SK-N-SH treated with all-trans-retinoic acid at 6 μM for 48 hours (cell line): ENCODE measurements at regions not wholly inside any gene's neighbourhood (a gene's known extent, or its start where the extent isn't known, plus 50 kb on each side); places are given as distances from the start of the nearest gene placed in this dataset.

ENCODE experiments used
- ATAC-seq: fragments of 200-7000 bp; cut with Tn5 transposase; 3 replicates; pipeline ENCODE4 v1.9.1; 2020; ENCODE audit warnings: mild to moderate bottlenecking, moderate library complexity
- ARNTL ChIP-seq: fragments of 450-650 bp; formaldehyde crosslinking; IDR thresholded peaks from 2 replicates; pipeline ENCODE4 v1.5.0; 2020; ENCODE audit warnings: low read depth, mild to moderate bottlenecking, moderate library complexity, borderline replicate concordance
- CSDC2 ChIP-seq: fragments of 250-450 bp; sonication (Bioruptor Pico); IDR thresholded peaks from 2 replicates; pipeline ENCODE4 v1.5.0; 2020; ENCODE audit warnings: mild to moderate bottlenecking, moderate library complexity
- ESRRG ChIP-seq: fragments of 250-450 bp; sonication (Bioruptor Pico); IDR thresholded peaks from 2 replicates; pipeline ENCODE4 v1.6.1; 2021; ENCODE audit warnings: mild to moderate bottlenecking
- ISL1 ChIP-seq: fragments of 250-450 bp; sonication (Bioruptor Pico); IDR thresholded peaks from 2 replicates; pipeline ENCODE4 v2.1.2; 2022; ENCODE audit warnings: mild to moderate bottlenecking, moderate library complexity
- POU6F1 ChIP-seq: fragments of 250-450 bp; sonication (Bioruptor Pico); IDR thresholded peaks from 2 replicates; pipeline ENCODE4 v1.8.0; 2021; ENCODE audit warnings: low read depth, mild to moderate bottlenecking, moderate library complexity, borderline replicate concordance
- PPARA ChIP-seq: fragments of 250-450 bp; sonication (Bioruptor Pico); IDR thresholded peaks from 2 replicates; pipeline ENCODE4 v1.5.0; 2020; ENCODE audit warnings: mild to moderate bottlenecking, borderline replicate concordance
- RARB ChIP-seq: fragments of 250-450 bp; sonication (Bioruptor Pico); IDR thresholded peaks from 2 replicates; pipeline ENCODE4 v1.8.0; 2021; ENCODE audit warnings: mild to moderate bottlenecking, moderate library complexity
- TCF4 ChIP-seq: fragments of 250-450 bp; sonication (Bioruptor Pico); IDR thresholded peaks from 2 replicates; pipeline ENCODE4 v1.8.0; 2021; ENCODE audit warnings: mild to moderate bottlenecking, moderate library complexity, borderline replicate concordance
- TOX ChIP-seq: fragments of 250-450 bp; sonication (Bioruptor Pico); IDR thresholded peaks from 2 replicates; pipeline ENCODE4 v1.8.0; 2021; ENCODE audit warnings: mild to moderate bottlenecking, moderate library complexity, borderline replicate concordance
- TSHZ2 ChIP-seq: fragments of 250-450 bp; sonication (Bioruptor Pico); IDR thresholded peaks from 2 replicates; pipeline ENCODE4 v1.5.0; 2020; ENCODE audit warnings: mild to moderate bottlenecking, moderate library complexity
- ZC3H10 ChIP-seq: fragments of 250-450 bp; sonication (Bioruptor Pico); IDR thresholded peaks from 2 replicates; pipeline ENCODE4 v1.5.1; 2021; ENCODE audit warnings: mild to moderate bottlenecking, moderate library complexity
- ZFP3 ChIP-seq: fragments of 250-450 bp; sonication (Bioruptor Pico); IDR thresholded peaks from 2 replicates; pipeline ENCODE4 v1.5.0; 2020; ENCODE audit warnings: mild to moderate bottlenecking, moderate library complexity
- ZFP30 ChIP-seq: fragments of 450-650 bp; formaldehyde crosslinking; IDR thresholded peaks from 2 replicates; pipeline ENCODE4 v1.5.0; 2022; ENCODE audit warnings: mild to moderate bottlenecking, moderate library complexity
- ZNF70 ChIP-seq: fragments of 450-650 bp; formaldehyde crosslinking; IDR thresholded peaks from 2 replicates; pipeline ENCODE4 v1.5.0; 2020; ENCODE audit warnings: mild to moderate bottlenecking, moderate library complexity
- ZNF8 ChIP-seq: fragments of 450-650 bp; formaldehyde crosslinking; IDR thresholded peaks from 2 replicates; pipeline ENCODE4 v1.5.0; 2020; ENCODE audit warnings: mild to moderate bottlenecking, moderate library complexity
- TF ChIP-seq, protein P1 (sequence below): fragments of 250-450 bp; sonication (Bioruptor Pico); IDR thresholded peaks from 2 replicates; pipeline ENCODE4 v1.5.1; 2020; ENCODE audit warnings: low read depth, mild to moderate bottlenecking, moderate library complexity
- TF ChIP-seq, protein P2 (sequence below): fragments of 250-450 bp; sonication (Bioruptor Pico); IDR thresholded peaks from 2 replicates; pipeline ENCODE4 v1.8.0; 2020; ENCODE audit warnings: mild to moderate bottlenecking, moderate library complexity, borderline replicate concordance
- TF ChIP-seq, protein P3 (sequence below): fragments of 250-450 bp; sonication (Bioruptor Pico); IDR thresholded peaks from 2 replicates; pipeline ENCODE4 v1.5.1; 2021; ENCODE audit warnings: mild to moderate bottlenecking, moderate library complexity

DNA sequence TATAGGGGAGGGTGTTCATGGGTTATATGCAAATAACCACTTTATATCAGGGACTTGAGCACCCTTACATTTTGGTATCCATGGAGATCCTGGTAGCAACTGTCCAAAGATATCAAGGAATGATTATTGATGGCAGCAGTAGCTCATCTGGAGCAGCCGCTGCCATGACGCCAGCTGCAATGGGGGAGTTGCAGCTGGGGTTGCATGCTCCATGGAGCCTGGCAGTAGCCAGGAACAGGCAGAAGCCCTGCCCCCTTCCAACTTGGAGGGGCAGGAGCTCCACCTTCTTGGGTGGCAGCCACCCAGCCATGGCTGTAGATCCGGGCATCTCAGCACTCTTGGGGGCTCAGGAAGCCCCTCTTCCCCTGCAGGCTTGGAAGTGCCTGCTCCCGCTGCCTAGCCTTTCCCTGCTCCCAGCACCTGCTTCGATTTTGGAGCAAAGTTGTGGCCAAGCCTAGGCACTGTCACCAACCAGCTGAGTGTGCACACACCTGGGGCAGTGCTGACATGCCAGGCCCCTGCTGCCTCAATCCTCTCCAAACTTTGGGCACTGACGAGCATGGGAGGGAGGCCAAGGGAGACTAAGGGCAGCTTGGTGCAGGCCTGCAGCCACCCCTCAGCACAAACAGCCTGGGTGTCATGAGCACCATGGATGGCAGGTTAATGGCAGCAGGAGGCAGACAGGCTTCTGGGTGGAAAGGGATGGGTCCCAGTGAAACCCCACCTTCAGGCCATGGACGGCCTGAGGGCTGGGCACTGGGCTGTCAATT, 235.6 kb upstream of the CSNK1A1L start (continued):
- TF ChIP-seq TSHZ2 (CRISPR knock-in tag) (no peak), ZFP3 (CRISPR knock-in tag) (no peak), ZNF70 (CRISPR knock-in tag) (no peak)
- TF ChIP-seq, protein P1, sequence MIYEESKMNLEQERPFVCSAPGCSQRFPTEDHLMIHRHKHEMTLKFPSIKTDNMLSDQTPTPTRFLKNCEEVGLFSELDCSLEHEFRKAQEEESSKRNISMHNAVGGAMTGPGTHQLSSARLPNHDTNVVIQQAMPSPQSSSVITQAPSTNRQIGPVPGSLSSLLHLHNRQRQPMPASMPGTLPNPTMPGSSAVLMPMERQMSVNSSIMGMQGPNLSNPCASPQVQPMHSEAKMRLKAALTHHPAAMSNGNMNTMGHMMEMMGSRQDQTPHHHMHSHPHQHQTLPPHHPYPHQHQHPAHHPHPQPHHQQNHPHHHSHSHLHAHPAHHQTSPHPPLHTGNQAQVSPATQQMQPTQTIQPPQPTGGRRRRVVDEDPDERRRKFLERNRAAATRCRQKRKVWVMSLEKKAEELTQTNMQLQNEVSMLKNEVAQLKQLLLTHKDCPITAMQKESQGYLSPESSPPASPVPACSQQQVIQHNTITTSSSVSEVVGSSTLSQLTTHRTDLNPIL (CRISPR knock-in tag) = no peak

DNA sequence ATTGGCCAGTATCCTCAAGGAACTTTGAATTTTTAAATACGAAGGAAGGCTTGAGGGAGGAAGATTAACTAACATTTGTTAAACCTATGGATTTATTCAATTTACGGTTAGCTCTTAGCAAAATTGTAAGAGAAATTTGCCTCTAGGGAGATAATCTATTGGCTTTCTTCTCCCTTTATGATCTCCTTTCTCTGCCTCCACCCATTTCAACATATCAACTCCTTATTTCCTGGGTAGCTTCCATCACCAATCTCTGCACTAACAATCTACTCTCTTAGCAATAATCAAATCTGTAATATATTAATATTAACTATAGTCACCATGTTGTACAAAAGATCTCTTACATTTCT, 233.9 kb upstream of the CSNK1A1L start:
- ATAC-seq = no peak
- TF ChIP-seq ZFP30 = no peak
- TF ChIP-seq ESRRG (CRISPR knock-in tag) = no peak
- TF ChIP-seq, protein P2, sequence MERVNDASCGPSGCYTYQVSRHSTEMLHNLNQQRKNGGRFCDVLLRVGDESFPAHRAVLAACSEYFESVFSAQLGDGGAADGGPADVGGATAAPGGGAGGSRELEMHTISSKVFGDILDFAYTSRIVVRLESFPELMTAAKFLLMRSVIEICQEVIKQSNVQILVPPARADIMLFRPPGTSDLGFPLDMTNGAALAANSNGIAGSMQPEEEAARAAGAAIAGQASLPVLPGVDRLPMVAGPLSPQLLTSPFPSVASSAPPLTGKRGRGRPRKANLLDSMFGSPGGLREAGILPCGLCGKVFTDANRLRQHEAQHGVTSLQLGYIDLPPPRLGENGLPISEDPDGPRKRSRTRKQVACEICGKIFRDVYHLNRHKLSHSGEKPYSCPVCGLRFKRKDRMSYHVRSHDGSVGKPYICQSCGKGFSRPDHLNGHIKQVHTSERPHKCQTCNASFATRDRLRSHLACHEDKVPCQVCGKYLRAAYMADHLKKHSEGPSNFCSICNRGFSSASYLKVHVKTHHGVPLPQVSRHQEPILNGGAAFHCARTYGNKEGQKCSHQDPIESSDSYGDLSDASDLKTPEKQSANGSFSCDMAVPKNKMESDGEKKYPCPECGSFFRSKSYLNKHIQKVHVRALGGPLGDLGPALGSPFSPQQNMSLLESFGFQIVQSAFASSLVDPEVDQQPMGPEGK = no peak
- TF ChIP-seq, protein P3, sequence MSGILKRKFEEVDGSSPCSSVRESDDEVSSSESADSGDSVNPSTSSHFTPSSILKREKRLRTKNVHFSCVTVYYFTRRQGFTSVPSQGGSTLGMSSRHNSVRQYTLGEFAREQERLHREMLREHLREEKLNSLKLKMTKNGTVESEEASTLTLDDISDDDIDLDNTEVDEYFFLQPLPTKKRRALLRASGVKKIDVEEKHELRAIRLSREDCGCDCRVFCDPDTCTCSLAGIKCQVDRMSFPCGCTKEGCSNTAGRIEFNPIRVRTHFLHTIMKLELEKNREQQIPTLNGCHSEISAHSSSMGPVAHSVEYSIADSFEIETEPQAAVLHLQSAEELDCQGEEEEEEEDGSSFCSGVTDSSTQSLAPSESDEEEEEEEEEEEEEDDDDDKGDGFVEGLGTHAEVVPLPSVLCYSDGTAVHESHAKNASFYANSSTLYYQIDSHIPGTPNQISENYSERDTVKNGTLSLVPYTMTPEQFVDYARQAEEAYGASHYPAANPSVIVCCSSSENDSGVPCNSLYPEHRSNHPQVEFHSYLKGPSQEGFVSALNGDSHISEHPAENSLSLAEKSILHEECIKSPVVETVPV (CRISPR knock-in tag) = no peak
- no peak for TF ChIP-seq TOX (CRISPR knock-in tag)
- no peak for TF ChIP-seq ARNTL (CRISPR knock-in tag)
- no peak for TF ChIP-seq ISL1 (CRISPR knock-in tag)

GRCh38 chr13:37338726-37339385, 233.4 kb upstream of the CSNK1A1L start:
- ATAC-seq = no peak
- TF ChIP-seq, protein P3 (CRISPR knock-in tag) = no peak
- TF ChIP-seq POU6F1 (no peak), ZNF8 (CRISPR knock-in tag) (no peak), TSHZ2 (CRISPR knock-in tag) (no peak), ISL1 (CRISPR knock-in tag) (no peak), RARB (CRISPR knock-in tag) (no peak), TOX (CRISPR knock-in tag) (no peak), ZNF70 (CRISPR knock-in tag) (no peak), PPARA (CRISPR knock-in tag) (no peak), ZC3H10 (CRISPR knock-in tag) (no peak), CSDC2 (CRISPR knock-in tag) (no peak), TCF4 (no peak)
- TF ChIP-seq, protein P2 = no peak
- TF ChIP-seq, protein P1 (CRISPR knock-in tag) = no peak
